HCT116 (cell line): ENCODE measurements at regions not wholly inside any gene's neighbourhood (a gene's known extent, or its start where the extent isn't known, plus 50 kb on each side); places are given as distances from the start of the nearest gene placed in this dataset.

Experiments used
- ELF1 ChIP-seq: IDR thresholded peaks from 2 replicates; pipeline ENCODE4 v1.6.1; 2012; ENCODE audit warnings: low read depth, borderline replicate concordance
- YY1 ChIP-seq: IDR thresholded peaks from 2 replicates; pipeline ENCODE4 v1.6.1; 2011; ENCODE audit warnings: low read length, low read depth, moderate library complexity, mild to moderate bottlenecking; ENCODE audit not compliant: insufficient replicate concordance; ENCODE audit errors: extremely low read depth
- ZBTB33 ChIP-seq: IDR thresholded peaks from 2 replicates; pipeline ENCODE4 v1.6.1; 2011; ENCODE audit warnings: mild to moderate bottlenecking, low read length, moderate library complexity; ENCODE audit not compliant: insufficient replicate concordance; ENCODE audit errors: extremely low read depth

GRCh38 chr3:87329065-87329464, 52.7 kb upstream of the POU1F1 start (continued):
- no peak for TF ChIP-seq ZBTB33
- TF ChIP-seq ELF1 = no peak
- no peak for TF ChIP-seq YY1
